Tibial nerve (tissue), 4 donors: ENCODE measurements at regions not wholly inside any gene's neighbourhood (a gene's known extent, or its start where the extent isn't known, plus 50 kb on each side); places are given as distances from the start of the nearest gene placed in this dataset.

ENCODE experiments used
- DNase-seq, 2 donors: peaks; one replicate each; pipeline ENCODE4 v3.0.0-alpha.2; 2019; ENCODE audit warnings: low spot score in 2 of 2
- H3K27ac ChIP-seq, 4 donors: fragments of 200-600 bp; sonication (generic) in 3 of 4; one replicate each; pipeline ENCODE4 v1.5.1; 2017 to 2019; ENCODE audit warnings: mild to moderate bottlenecking in 1 of 4
- H3K27me3 ChIP-seq, 2 donors: fragments of 200-600 bp; sonication (generic) in 1 of 2; one replicate each; pipeline versions ENCODE4 v1.5.1 to v1.6.0; 2017 to 2019
- H3K36me3 ChIP-seq, 3 donors: fragments of 200-600 bp; sonication (generic); one replicate each; pipeline ENCODE4 v1.5.1; 2018 to 2019
- H3K4me1 ChIP-seq, 4 donors: fragments of 200-600 bp; sonication (generic) in 3 of 4; one replicate each; pipeline ENCODE4 v1.5.1; 2017 to 2019
- H3K4me3 ChIP-seq, 4 donors: fragments of 200-600 bp; sonication (generic) in 3 of 4; one replicate each; pipeline ENCODE4 v1.5.1; 2017 to 2019; ENCODE audit warnings: mild to moderate bottlenecking in 1 of 4, moderate library complexity in 1 of 4
- H3K9me3 ChIP-seq, 4 donors: fragments of 200-600 bp; sonication (generic) in 3 of 4; one replicate each; pipeline ENCODE4 v1.5.1; 2017 to 2019
- EP300 ChIP-seq, 2 donors: sonication (generic); formaldehyde crosslinking; IDR thresholded peaks; one replicate each; pipeline ENCODE4 v1.6.1; 2017; ENCODE audit warnings: antibody characterized with exemption in 2 of 2, mild to moderate bottlenecking in 1 of 2
- POLR2A ChIP-seq, 2 donors: fragments of 450-650 bp; IDR thresholded peaks; one replicate each; pipeline ENCODE4 v1.6.1; 2017; ENCODE audit warnings: antibody characterized with exemption in 2 of 2, mild to moderate bottlenecking in 2 of 2, moderate library complexity in 2 of 2
- WGBS, 2 donors: methylation state at CpG; one replicate each; pipeline ENCODE4 v1.1.5; 2018; 5-methylcytosine and 5-hydroxymethylcytosine counted together
- TF ChIP-seq, protein P1 (sequence below), 5 experiments: fragments of 200-600 bp in 3 of 5; fragments of 450-650 bp in 2 of 5; sonication (generic) in 3 of 5; IDR thresholded peaks; one replicate each; pipeline ENCODE4 v1.5.1; 2016 to 2019; ENCODE audit warnings: antibody characterized with exemption in 5 of 5, mild to moderate bottlenecking in 3 of 5, moderate library complexity in 2 of 5

GRCh38 chr15:46456456-46456855, 821.6 kb downstream of the SQOR start:
- H3K9me3 ChIP-seq = no peaks in the 10 kb centered on the region
- no peaks in the 10 kb centered on the region for H3K36me3 ChIP-seq
- no peak overlapping the region for H3K27ac ChIP-seq
- DNase-seq = no peak
- H3K4me1 ChIP-seq = no peaks in the 10 kb centered on the region
- no peak for TF ChIP-seq EP300 (IDR thresholded peaks at IDR 0.05)
- TF ChIP-seq POLR2A (IDR thresholded peaks at IDR 0.05) = no peak
- TF ChIP-seq, protein P1, sequence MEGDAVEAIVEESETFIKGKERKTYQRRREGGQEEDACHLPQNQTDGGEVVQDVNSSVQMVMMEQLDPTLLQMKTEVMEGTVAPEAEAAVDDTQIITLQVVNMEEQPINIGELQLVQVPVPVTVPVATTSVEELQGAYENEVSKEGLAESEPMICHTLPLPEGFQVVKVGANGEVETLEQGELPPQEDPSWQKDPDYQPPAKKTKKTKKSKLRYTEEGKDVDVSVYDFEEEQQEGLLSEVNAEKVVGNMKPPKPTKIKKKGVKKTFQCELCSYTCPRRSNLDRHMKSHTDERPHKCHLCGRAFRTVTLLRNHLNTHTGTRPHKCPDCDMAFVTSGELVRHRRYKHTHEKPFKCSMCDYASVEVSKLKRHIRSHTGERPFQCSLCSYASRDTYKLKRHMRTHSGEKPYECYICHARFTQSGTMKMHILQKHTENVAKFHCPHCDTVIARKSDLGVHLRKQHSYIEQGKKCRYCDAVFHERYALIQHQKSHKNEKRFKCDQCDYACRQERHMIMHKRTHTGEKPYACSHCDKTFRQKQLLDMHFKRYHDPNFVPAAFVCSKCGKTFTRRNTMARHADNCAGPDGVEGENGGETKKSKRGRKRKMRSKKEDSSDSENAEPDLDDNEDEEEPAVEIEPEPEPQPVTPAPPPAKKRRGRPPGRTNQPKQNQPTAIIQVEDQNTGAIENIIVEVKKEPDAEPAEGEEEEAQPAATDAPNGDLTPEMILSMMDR (IDR thresholded peaks at IDR 0.05) = no peak
- H3K27me3 ChIP-seq = no peaks in the 10 kb centered on the region
- no peak overlapping the region for H3K4me3 ChIP-seq
- 92 to 96% methylated on average over 2 of the region's 2 CpGs for WGBS, 2 donors

- Histone ChIP-seq H3K36me3 (no peaks in the 10 kb centered on the region), H3K4me1 (no peaks in the 10 kb centered on the region), H3K4me3 (no peak overlapping the region), H3K27ac (no peak overlapping the region), H3K9me3 (no peaks in the 10 kb centered on the region), H3K27me3 (no peaks in the 10 kb centered on the region)
- TF ChIP-seq POLR2A (IDR thresholded peaks at IDR 0.05) (no peak), EP300 (IDR thresholded peaks at IDR 0.05) (no peak)
- TF ChIP-seq, protein P1 (IDR thresholded peaks at IDR 0.05) = no peak
- 86 to 88% methylated on average over 12 of the region's 12 CpGs for WGBS, 2 donors
- DNase-seq = no peak
These were observed 825.7 kb downstream of the SQOR start for GRCh38 chr15:46460431-46461094.

DNA sequence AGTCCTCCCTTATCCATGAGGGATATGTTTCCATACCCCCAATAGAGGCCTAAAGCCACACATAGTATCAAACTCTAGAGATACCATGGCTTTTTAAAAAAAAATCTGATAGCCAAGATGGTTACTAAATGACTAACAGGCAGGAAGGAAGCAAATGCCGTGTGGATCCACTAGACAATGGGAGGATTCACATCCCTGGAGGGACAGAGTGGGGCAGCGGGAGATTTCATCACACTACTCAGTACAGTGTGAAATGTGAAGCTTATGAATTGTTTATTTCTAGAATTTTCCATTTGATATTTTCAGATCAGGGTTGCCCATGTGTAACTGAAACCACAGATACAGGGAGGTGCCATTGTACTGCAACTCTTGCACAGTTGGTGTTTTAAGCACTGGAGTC, 826.6 kb downstream of the SQOR start:
- Histone ChIP-seq H3K4me1 (no peaks in the 10 kb centered on the region), H3K9me3 (no peaks in the 10 kb centered on the region), H3K27ac (no peak overlapping the region), H3K27me3 (no peaks in the 10 kb centered on the region), H3K36me3 (no peaks in the 10 kb centered on the region), H3K4me3 (no peak overlapping the region)
- no peak for DNase-seq
- TF ChIP-seq EP300 (IDR thresholded peaks at IDR 0.05) = no peak
- no peak for TF ChIP-seq POLR2A (IDR thresholded peaks at IDR 0.05)
- TF ChIP-seq, protein P1 (IDR thresholded peaks at IDR 0.05) = no peak
- 53 to 61% methylated on average over 2 of the region's 2 CpGs for WGBS, 2 donors

GRCh38 chr15:46467041-46467440, 832.2 kb downstream of the SQOR start:
- Histone ChIP-seq H3K9me3 (no peaks in the 10 kb centered on the region), H3K36me3 (no peaks in the 10 kb centered on the region), H3K4me1 (no peaks in the 10 kb centered on the region), H3K27me3 (no peaks in the 10 kb centered on the region), H3K4me3 (no peak overlapping the region), H3K27ac (no peak overlapping the region)
- WGBS, 2 donors = 58 to 70% methylated on average over 1 of the region's 1 CpG
- no peak for DNase-seq
- TF ChIP-seq, protein P1 (IDR thresholded peaks at IDR 0.05) = no peak
- TF ChIP-seq EP300 (IDR thresholded peaks at IDR 0.05) = no peak
- no peak for TF ChIP-seq POLR2A (IDR thresholded peaks at IDR 0.05)

GRCh38 chr15:46471096-46471495, 836.3 kb downstream of the SQOR start:
- whole genome bisulfite sequencing, 2 donors = 82 to 84% methylated on average over 1 of the region's 1 CpG
- Histone ChIP-seq H3K9me3 (peaks cover 0 to 8% (median under 1%) of the 10 kb centered on the region in 4 donors), H3K27me3 (no peaks in the 10 kb centered on the region), H3K36me3 (no peaks in the 10 kb centered on the region), H3K4me3 (no peak overlapping the region), H3K27ac (no peak overlapping the region), H3K4me1 (no peaks in the 10 kb centered on the region)
- no peak for DNase-seq
- TF ChIP-seq, protein P1 (IDR thresholded peaks at IDR 0.05) = no peak
- no peak for TF ChIP-seq POLR2A (IDR thresholded peaks at IDR 0.05)
- TF ChIP-seq EP300 (IDR thresholded peaks at IDR 0.05) = no peak
